ENCODE measurements at regions not wholly inside any gene's neighbourhood (a gene's known extent, or its start where the extent isn't known, plus 50 kb on each side); places are given as distances from the start of the nearest gene placed in this dataset.

DNA sequence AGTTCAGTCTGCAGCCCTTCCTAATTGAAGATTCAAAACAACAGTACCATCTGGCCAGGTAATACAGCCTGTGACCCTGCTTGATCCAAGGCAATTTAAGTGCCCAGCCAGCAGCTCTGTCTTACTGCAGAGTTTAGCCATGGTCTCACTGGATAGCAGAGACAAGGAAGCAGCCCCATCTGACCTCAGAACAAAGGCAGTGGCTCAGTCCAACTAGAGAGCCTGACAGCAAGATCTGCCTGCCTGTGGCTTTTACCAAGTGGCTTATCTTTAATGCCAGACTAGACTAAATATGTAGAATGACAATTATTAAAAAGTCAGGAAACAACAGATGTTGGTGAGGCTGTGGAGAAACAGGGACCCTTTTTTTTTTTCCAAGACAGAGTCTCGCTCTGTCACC is 293.4 kb downstream of the DTHD1 start:
- DNase-seq: no peak
- Histone ChIP-seq H3K4me3 (no peak overlapping the region), H3K9me3 (no peaks in the 10 kb centered on the region), H3K27ac (no peak overlapping the region), H3K4me1 (no peaks in the 10 kb centered on the region), H3K27me3 (no peaks in the 10 kb centered on the region), H3K36me3 (ENCODE audit: low read depth, missing control alignments) (no peaks in the 10 kb centered on the region)
- WGBS, 2 donors: 88 to 100% methylated on average over 1 of the region's 1 CpG
- intact Hi-C loops (cut with DNase I; ENCODE audit: low total_unique reads): no loop called here
- TF ChIP-seq, protein P1, sequence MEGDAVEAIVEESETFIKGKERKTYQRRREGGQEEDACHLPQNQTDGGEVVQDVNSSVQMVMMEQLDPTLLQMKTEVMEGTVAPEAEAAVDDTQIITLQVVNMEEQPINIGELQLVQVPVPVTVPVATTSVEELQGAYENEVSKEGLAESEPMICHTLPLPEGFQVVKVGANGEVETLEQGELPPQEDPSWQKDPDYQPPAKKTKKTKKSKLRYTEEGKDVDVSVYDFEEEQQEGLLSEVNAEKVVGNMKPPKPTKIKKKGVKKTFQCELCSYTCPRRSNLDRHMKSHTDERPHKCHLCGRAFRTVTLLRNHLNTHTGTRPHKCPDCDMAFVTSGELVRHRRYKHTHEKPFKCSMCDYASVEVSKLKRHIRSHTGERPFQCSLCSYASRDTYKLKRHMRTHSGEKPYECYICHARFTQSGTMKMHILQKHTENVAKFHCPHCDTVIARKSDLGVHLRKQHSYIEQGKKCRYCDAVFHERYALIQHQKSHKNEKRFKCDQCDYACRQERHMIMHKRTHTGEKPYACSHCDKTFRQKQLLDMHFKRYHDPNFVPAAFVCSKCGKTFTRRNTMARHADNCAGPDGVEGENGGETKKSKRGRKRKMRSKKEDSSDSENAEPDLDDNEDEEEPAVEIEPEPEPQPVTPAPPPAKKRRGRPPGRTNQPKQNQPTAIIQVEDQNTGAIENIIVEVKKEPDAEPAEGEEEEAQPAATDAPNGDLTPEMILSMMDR (IDR thresholded peaks at IDR 0.05): no peak
- no peak for TF ChIP-seq POLR2A (IDR thresholded peaks at IDR 0.05)

DNA sequence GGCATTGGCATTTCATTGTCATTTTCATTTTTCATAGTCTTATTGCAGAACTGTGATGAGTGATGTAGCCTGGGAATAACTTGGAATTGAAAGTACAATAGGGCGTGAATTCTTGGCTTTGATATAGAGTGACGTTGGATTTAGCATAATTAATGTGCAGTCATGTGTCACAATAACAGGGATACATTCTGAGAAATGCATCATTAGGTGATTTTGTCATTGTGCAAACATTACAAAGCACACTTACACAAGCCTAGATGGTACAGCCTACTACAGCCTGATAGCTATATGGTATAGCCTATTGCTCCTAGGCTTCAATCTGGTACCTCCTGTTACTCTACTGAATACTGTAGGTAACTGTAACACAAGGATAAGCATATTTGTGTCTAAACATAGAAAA is 300.8 kb downstream of the DTHD1 start:
- WGBS, 2 donors: 85 to 95% methylated on average over 2 of the region's 2 CpGs
- TF ChIP-seq, protein P1 (IDR thresholded peaks at IDR 0.05): no peak
- no peak for TF ChIP-seq POLR2A (IDR thresholded peaks at IDR 0.05)
- no peaks in the 10 kb centered on the region for H3K4me1 ChIP-seq
- no peak for DNase-seq
- H3K9me3 ChIP-seq: no peaks in the 10 kb centered on the region
- no peaks in the 10 kb centered on the region for H3K36me3 ChIP-seq (ENCODE audit: low read depth, missing control alignments)
- no peak overlapping the region for H3K4me3 ChIP-seq
- intact Hi-C loops (cut with DNase I; ENCODE audit: low total_unique reads): no loop called here
- no peaks in the 10 kb centered on the region for H3K27me3 ChIP-seq
- no peak overlapping the region for H3K27ac ChIP-seq

DNA sequence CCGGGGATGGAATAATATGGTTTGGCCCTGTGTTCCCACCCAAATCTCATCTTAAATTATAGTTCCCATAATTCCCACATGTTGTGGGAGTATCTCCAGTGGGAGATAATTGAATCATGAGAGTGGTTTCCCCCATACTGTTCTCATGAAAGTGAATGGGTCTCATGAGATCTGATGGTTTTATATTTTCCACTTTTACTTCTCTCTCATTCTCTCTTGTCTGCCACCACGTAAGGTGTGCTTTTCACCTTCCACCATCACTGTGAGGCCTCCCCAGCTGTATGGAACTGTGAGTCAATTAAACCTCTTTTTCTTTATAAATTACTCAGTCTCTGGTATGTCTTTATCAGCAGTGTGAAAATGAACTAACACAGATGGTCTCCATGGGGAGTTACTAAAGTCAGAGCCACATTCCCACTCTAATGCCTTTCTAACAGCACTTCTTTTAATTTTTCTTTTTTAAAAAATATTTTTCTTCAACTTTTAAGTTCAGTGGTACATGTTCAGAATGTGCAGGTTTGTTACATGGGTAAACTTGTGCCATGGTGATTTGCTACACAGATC is 306.6 kb downstream of the DTHD1 start:
- H3K27ac ChIP-seq: no peak overlapping the region
- no peaks in the 10 kb centered on the region for H3K36me3 ChIP-seq (ENCODE audit: low read depth, missing control alignments)
- intact Hi-C loops (cut with DNase I; ENCODE audit: low total_unique reads): no loop called here
- 85 to 86% methylated on average over 2 of the region's 2 CpGs for WGBS, 2 donors
- no peaks in the 10 kb centered on the region for H3K27me3 ChIP-seq
- no peak for DNase-seq
- H3K4me3 ChIP-seq: no peak overlapping the region
- H3K9me3 ChIP-seq: no peaks in the 10 kb centered on the region
- H3K4me1 ChIP-seq: no peaks in the 10 kb centered on the region
- TF ChIP-seq, protein P1 (IDR thresholded peaks at IDR 0.05): no peak
- no peak for TF ChIP-seq POLR2A (IDR thresholded peaks at IDR 0.05)

DNA sequence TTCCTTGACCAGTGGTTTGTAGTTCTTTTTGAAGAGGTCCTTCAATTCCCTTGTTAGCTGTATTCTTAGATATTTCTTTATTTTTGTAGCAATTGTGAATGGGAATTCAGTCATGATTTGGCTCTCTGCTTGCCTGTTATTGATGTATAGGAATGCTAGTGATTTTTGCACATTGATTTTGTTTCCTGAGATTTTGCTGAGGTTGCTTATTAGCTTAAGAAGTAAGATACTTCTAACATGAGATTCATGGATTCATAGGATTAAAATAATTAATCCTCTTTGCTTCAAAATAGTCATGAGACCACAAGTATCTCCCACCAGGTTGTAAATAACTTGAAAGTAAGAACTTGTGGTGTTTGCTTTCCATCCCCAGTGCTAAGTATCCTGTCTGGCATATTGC is 308.9 kb downstream of the DTHD1 start:
- no peaks in the 10 kb centered on the region for H3K36me3 ChIP-seq (ENCODE audit: low read depth, missing control alignments)
- intact Hi-C loops (cut with DNase I; ENCODE audit: low total_unique reads): no loop called here
- DNase-seq: no peak
- TF ChIP-seq, protein P1 (IDR thresholded peaks at IDR 0.05): no peak
- TF ChIP-seq POLR2A (IDR thresholded peaks at IDR 0.05): no peak
- H3K27me3 ChIP-seq: no peaks in the 10 kb centered on the region
- no peak overlapping the region for H3K4me3 ChIP-seq
- H3K4me1 ChIP-seq: no peaks in the 10 kb centered on the region
- no peak overlapping the region for H3K27ac ChIP-seq
- no peaks in the 10 kb centered on the region for H3K9me3 ChIP-seq

DNA sequence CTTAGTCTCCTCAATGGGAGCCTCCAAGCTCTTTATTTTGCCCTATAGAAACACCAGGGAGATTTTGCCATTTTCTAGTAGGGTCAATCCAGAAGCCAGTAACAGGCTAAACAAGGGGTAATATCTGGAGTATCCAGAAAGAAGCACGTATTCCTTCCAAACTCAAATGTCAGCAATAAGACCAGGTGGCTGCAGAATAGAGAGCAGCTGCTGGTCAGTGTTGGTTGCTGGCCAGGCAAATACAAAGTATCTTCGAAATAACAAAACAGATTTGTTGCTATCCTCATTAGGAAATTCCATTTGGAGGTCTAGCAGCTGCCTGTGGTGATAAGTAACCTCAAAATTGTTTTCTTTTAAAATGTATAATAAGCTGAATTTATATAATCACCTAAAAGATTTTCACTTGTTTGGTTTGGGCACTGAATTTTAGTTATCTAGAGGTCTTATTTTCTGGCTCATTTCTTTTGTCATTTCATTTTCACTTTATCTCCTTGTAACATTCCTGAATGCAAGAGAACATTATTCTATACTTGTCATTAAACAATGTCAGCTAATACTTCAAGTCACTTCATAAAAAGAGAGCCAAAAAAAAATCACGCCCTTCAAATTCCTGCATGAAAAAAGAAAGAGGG is 320.6 kb downstream of the DTHD1 start:
- no peak overlapping the region for H3K4me3 ChIP-seq
- H3K27me3 ChIP-seq: no peaks in the 10 kb centered on the region
- H3K4me1 ChIP-seq: no peaks in the 10 kb centered on the region
- H3K36me3 ChIP-seq (ENCODE audit: low read depth, missing control alignments): no peaks in the 10 kb centered on the region
- intact Hi-C loops (cut with DNase I; ENCODE audit: low total_unique reads): no loop called here
- TF ChIP-seq, protein P1 (IDR thresholded peaks at IDR 0.05): no peak
- TF ChIP-seq POLR2A (IDR thresholded peaks at IDR 0.05): no peak
- no peak for DNase-seq
- no peak overlapping the region for H3K27ac ChIP-seq
- H3K9me3 ChIP-seq: no peaks in the 10 kb centered on the region
- 44 to 46% methylated on average over 3 of the region's 3 CpGs for WGBS, 2 donors
